Spleen (tissue), 11 donors: ENCODE measurements at regions not wholly inside any gene's neighbourhood (a gene's known extent, or its start where the extent isn't known, plus 50 kb on each side); places are given as distances from the start of the nearest gene placed in this dataset.

Experiments
- DNase-seq: peaks from one replicate; pipeline ENCODE4 v3.0.0-alpha.2; 2020
- H3K27ac ChIP-seq, 8 donors: fragments of 200-600 bp; sonication (generic) in 7 of 8; 1 replicate in 4 of 8; 2 replicates in 4 of 8; pipeline versions ENCODE4 v1.5.0 to v1.8.0; 2016 to 2021; ENCODE audit warnings: inconsistent platforms in 4 of 8, mild to moderate bottlenecking in 4 of 8, moderate library complexity in 1 of 8
- H3K27me3 ChIP-seq, 7 donors: fragments of 200-600 bp; sonication (generic) in 6 of 7; replicated peaks in 1 of 7; 1 replicate in 4 of 7; 2 replicates in 3 of 7; pipeline versions ENCODE4 v1.5.0 to v1.8.0; 2016 to 2021; ENCODE audit warnings: inconsistent platforms in 3 of 7, mild to moderate bottlenecking in 1 of 7
- H3K36me3 ChIP-seq, 6 donors: fragments of 200-600 bp; sonication (generic) in 5 of 6; 1 replicate in 4 of 6; 2 replicates in 2 of 6; pipeline versions ENCODE4 v1.5.0 to v1.8.0; 2016 to 2021; ENCODE audit warnings: inconsistent platforms in 2 of 6
- H3K4me1 ChIP-seq, 6 donors: fragments of 200-600 bp; sonication (generic) in 5 of 6; 1 replicate in 3 of 6; 2 replicates in 3 of 6; pipeline versions ENCODE4 v1.5.0 to v1.8.0; 2016 to 2021; ENCODE audit warnings: inconsistent platforms in 3 of 6
- H3K4me3 ChIP-seq, 8 donors: fragments of 200-600 bp; sonication (generic) in 7 of 8; 1 replicate in 4 of 8; 2 replicates in 4 of 8; pipeline versions ENCODE4 v1.5.0 to v1.8.0; 2016 to 2021; ENCODE audit warnings: inconsistent platforms in 4 of 8, mild to moderate bottlenecking in 4 of 8, moderate library complexity in 2 of 8
- H3K9me3 ChIP-seq, 8 donors: fragments of 200-600 bp; sonication (generic) in 7 of 8; 1 replicate in 4 of 8; 2 replicates in 4 of 8; pipeline versions ENCODE4 v1.5.0 to v1.8.0; 2016 to 2021; ENCODE audit warnings: inconsistent platforms in 4 of 8
- CTCF ChIP-seq, 11 experiments: fragments of 200-600 bp in 7 of 11; fragments of 450-650 bp in 4 of 11; sonication (generic) in 4 of 11; IDR thresholded peaks in 8 of 11; conservative IDR thresholded peaks in 3 of 11; 1 replicate in 7 of 11; 2 replicates in 4 of 11; pipeline versions ENCODE4 v1.4.0 to v1.8.0; 2016 to 2021; ENCODE audit warnings: antibody characterized with exemption in 11 of 11, inconsistent platforms in 4 of 11, mild to moderate bottlenecking in 1 of 11
- POLR2A ChIP-seq, 3 donors: fragments of 450-650 bp; IDR thresholded peaks; one replicate each; pipeline ENCODE4 v1.5.1; 2017; ENCODE audit warnings: antibody characterized with exemption in 3 of 3, mild to moderate bottlenecking in 1 of 3
- POLR2AphosphoS5 ChIP-seq, 3 donors: sonication (generic); formaldehyde crosslinking; IDR thresholded peaks; one replicate each; pipeline ENCODE4 v1.5.1; 2017; ENCODE audit warnings: antibody characterized with exemption in 3 of 3
- WGBS, 5 donors: extraction: QIAGEN DNeasy Blood & Tissue Kit in 3 of 5; methylation state at CpG; one replicate each; pipeline versions ENCODE4 v1.1.5 to v1.1.7; 2013 to 2018; 5-methylcytosine and 5-hydroxymethylcytosine counted together
- intact Hi-C: fragments of 100-400 bp; cut with DNase I; formaldehyde crosslinking; loops from one replicate; pipeline ENCODE4 v1.15.0; 2023; ENCODE audit warnings: low total_unique reads
- donor health status: healthy with polysubstance abuse.
- donor health status: DM: no; HTN: no; CAD: no; lungs with moderate emphysema.
- donor health status: DM: no; HTN: no; CAD: no.
- donor health status: Bipolar disorder and iron deficiency.
- donor health status: healthy.
- donor health status: DM: no; HTN: no; CAD: no.
- donor health status: DM: yes; HTN: yes; CAD: no.

GRCh38 chr14:28949503-28949902 lies 182.9 kb downstream of the FOXG1 start:
- H3K4me3 ChIP-seq, result no peak overlapping the region
- H3K27me3 ChIP-seq, result no peaks in the 10 kb centered on the region
- no peaks in the 10 kb centered on the region for H3K36me3 ChIP-seq
- 82 to 96% (median 87%) methylated on average over 2 of the region's 2 CpGs for WGBS, 5 donors
- no peaks in the 10 kb centered on the region for H3K4me1 ChIP-seq
- intact Hi-C loops, result no loop called here
- DNase-seq, result no peak
- H3K27ac ChIP-seq, result no peak overlapping the region
- TF ChIP-seq POLR2AphosphoS5 (IDR thresholded peaks at IDR 0.05), result no peak
- no peak for TF ChIP-seq POLR2A (IDR thresholded peaks at IDR 0.05)
- TF ChIP-seq CTCF (IDR thresholded peaks at IDR 0.05 in 8 of 11, conservative IDR thresholded peaks at IDR 0.05 in 3 of 11), result no peak
- peaks cover 0 to 6% (median 0%) of the 10 kb centered on the region in 8 donors for H3K9me3 ChIP-seq

GRCh38 chr14:28952161-28952560 lies 185.6 kb downstream of the FOXG1 start:
- 90 to 95% (median 93%) methylated on average over 1 of the region's 1 CpG for WGBS, 5 donors
- Histone ChIP-seq H3K4me3 (no peak overlapping the region), H3K9me3 (peaks cover 0 to 22% (median 7%) of the 10 kb centered on the region in 8 donors), H3K4me1 (no peaks in the 10 kb centered on the region), H3K27me3 (no peaks in the 10 kb centered on the region), H3K27ac (no peak overlapping the region), H3K36me3 (no peaks in the 10 kb centered on the region)
- no peak for TF ChIP-seq POLR2A (IDR thresholded peaks at IDR 0.05)
- no peak for TF ChIP-seq POLR2AphosphoS5 (IDR thresholded peaks at IDR 0.05)
- TF ChIP-seq CTCF (IDR thresholded peaks at IDR 0.05 in 8 of 11, conservative IDR thresholded peaks at IDR 0.05 in 3 of 11), result no peak
- intact Hi-C loops, result no loop called here
- DNase-seq, result no peak

DNA sequence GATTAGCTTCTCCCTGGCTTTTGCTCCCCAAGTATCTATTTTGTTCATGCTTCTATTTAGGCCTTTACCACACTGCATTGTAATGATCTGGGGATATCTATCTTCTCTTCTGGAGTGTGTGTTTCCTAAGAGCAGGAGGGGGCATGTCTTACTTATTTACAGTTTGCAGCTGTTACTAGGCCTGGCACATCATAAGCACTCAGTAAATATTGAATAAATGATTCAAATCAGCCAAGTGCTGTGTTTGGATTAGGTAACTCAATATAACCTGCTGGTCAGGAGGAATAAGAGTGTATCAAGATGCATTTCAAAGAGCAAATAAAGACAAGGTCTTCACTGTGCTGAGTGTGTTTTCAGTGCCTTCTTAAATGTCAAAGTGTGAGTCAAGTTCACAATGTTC lies 186.1 kb downstream of the FOXG1 start:
- DNase-seq, result no peak
- Histone ChIP-seq H3K9me3 (peaks cover 0 to 27% (median 7%) of the 10 kb centered on the region in 8 donors), H3K27me3 (no peaks in the 10 kb centered on the region), H3K4me1 (no peaks in the 10 kb centered on the region), H3K36me3 (no peaks in the 10 kb centered on the region), H3K27ac (no peak overlapping the region), H3K4me3 (no peak overlapping the region)
- TF ChIP-seq POLR2A (IDR thresholded peaks at IDR 0.05) (no peak), CTCF (IDR thresholded peaks at IDR 0.05 in 8 of 11, conservative IDR thresholded peaks at IDR 0.05 in 3 of 11) (no peak), POLR2AphosphoS5 (IDR thresholded peaks at IDR 0.05) (no peak)
- intact Hi-C loops, result no loop called here

DNA sequence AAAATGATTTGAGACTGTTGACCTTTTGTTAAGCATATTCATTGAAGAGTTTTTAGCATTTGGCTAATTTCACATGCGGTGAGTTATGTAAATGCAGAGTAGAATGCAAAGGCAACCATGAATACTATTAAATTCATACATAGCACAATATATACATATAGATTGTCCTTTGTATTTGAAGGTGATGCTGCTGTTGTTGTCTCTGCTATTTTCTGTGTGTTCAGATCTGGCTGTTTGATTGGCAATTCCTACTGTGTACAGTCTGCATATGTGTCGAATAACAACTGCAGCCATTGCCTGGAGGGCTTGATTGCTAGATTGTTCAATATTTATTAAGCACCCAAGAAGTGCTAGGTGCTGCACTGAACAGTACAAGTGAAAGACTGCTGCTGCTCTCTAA lies 187.4 kb downstream of the FOXG1 start:
- Histone ChIP-seq H3K27ac (no peak overlapping the region), H3K4me1 (no peaks in the 10 kb centered on the region), H3K9me3 (peaks cover 0 to 41% (median 14%) of the 10 kb centered on the region in 8 donors), H3K27me3 (no peaks in the 10 kb centered on the region), H3K36me3 (no peaks in the 10 kb centered on the region), H3K4me3 (no peak overlapping the region)
- TF ChIP-seq POLR2A (IDR thresholded peaks at IDR 0.05), result no peak
- TF ChIP-seq CTCF (IDR thresholded peaks at IDR 0.05 in 8 of 11, conservative IDR thresholded peaks at IDR 0.05 in 3 of 11), result no peak
- no peak for TF ChIP-seq POLR2AphosphoS5 (IDR thresholded peaks at IDR 0.05)
- DNase-seq, result no peak
- intact Hi-C loops, result no loop called here
- 80 to 93% (median 87%) methylated on average over 2 of the region's 2 CpGs for WGBS, 5 donors
